ENCODE measurements at regions not wholly inside any gene's neighbourhood (a gene's known extent, or its start where the extent isn't known, plus 50 kb on each side); places are given as distances from the start of the nearest gene placed in this dataset.

- DNase-seq, result no peak
Observed at GRCh38 chr11:114811971-114812370, 133.6 kb downstream of the NXPE2 start.

- peak; percentile 81 for DNase-seq
Observed at GRCh38 chr11:114812733-114813132, 134.4 kb downstream of the NXPE2 start.

GRCh38 chr11:114813189-114813718 lies 134.9 kb downstream of the NXPE2 start:
- DNase-seq, result peak; percentile 81

DNA sequence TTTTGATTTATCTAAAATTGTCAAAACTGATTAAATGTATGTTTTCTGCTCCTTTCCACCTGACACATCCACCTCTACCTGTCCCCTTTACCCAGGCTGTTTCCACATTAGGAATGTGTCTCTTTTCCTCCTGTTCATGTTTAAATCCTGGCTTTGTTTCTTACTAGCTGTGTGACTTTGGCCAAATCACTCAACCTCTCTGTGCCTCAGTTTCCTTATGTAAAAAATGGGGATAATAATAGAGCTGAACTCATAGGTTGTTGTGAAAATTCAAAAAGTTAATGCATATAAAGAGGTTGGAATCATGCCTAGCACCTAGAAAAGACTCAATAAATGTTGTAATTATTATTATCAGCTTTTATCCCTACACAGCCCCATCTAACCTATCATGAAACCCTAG lies 136.8 kb downstream of the NXPE2 start:
- DNase-seq, result no peak

GRCh38 chr11:114815761-114816160 lies 137.4 kb downstream of the NXPE2 start:
- DNase-seq, result no peak

DNA sequence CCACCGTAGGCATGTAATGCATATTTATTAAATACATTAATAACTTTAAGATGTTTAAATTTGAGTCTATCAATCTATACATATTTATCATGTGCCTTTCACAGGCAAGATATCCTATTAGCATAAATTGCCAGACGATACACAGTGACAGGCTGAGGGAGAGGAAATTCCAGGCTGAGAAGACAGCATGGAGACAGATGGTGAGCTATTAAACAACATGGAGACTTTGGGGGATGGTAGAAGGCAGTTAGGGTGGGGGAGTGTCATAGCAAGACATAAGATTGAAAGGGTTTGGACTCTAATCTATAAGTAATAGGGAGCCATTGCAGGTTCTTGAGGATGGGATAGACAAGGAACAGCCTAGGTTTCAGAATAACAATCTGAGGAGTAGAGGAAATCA lies 138.5 kb downstream of the NXPE2 start:
- peak; percentile 27 for DNase-seq

DNA sequence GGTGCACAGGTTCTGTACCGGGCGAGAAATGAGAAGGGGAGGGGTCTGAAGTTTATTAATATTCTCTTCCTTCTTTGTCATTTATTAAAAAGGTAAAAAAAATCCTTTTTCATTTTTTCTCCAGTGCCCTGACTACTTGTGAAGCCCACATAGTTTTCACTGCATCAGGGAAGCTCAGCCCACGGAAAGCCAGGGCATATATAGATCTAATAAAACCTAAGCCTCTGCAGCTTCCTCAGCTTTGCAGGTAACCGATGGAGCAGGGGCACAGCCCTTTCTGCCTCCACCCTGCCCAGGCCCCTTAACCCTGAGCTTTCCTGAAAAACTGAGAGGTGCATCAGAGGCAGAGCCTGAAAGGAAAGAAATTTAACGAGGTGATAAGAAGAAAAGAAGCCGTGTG lies 140.1 kb downstream of the NXPE2 start:
- no peak for DNase-seq

DNA sequence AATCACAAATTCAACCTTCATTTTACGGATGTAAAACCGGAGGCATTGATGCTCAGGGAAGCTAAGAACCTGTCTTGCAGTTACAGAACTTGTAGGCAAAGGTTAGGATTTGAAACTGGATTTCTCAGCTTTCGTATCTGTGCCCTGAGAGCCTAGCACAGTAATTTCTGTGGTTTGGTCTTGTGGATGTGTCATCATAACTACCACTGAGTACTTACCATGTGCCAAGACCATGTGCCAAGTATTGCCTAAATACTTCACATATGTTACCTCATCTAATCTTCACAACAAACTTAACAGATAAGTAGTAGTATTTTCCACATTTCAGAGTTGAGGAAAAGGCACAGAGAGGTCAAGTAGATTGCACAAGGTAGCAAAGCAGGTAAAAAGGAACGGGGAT lies 140.7 kb downstream of the NXPE2 start:
- no peak for DNase-seq

GRCh38 chr11:114820621-114821020 lies 142.3 kb downstream of the NXPE2 start:
- no peak for DNase-seq

GRCh38 chr11:114821621-114822412 lies 143.5 kb downstream of the NXPE2 start:
- DNase-seq, result peak; percentile 49

DNA sequence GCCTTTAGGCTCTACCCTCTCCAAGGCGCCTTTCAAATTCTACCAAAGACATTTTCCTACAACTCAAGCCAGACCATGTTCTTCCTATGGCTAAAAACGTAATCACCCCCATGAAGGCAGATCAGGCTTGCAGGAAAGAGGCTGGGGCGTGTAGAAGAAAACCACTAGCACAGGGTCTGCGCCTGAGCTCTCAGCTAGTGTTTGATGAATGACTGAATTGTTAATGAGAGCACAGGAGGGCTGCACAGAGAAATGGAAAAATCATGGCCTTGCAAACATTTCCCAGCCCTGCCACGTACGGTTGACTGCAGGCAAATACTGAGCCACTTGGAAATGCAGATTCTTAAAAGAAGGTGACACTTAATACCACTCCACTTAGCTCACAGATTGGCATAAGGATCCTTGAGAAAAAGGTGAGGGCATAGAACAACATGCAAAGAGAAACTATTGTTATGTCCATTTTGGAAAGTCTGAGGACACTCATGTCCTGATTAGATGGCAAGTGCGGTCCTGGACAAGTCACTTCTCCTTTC lies 148.6 kb downstream of the NXPE2 start:
- DNase-seq, result no peak

DNA sequence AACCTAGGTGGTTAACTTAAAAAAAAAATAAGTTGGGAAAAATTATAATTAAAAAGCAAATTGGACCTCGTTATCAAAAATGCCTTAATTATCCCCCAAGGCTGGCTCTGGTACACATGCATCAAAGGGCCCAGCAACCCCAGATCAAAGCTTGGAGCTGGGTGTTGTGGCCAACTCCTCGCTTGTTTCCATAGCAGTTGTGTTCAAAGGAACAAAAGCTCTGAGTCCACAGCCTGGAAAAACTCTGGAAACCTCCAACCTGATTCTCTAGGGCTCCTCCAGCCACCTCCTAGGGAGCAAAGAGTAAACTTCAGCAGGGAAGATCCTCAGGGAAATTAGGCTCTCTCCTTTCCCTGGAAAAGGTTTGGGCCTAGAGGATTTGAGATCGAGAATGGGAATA lies 149.4 kb downstream of the NXPE2 start:
- DNase-seq, result no peak

- DNase-seq, result peak; percentile 94
Observed at GRCh38 chr11:114832532-114833125, 154.3 kb downstream of the NXPE2 start.

- no peak for DNase-seq
Observed at GRCh38 chr11:114836161-114836560, 157.8 kb downstream of the NXPE2 start.

DNA sequence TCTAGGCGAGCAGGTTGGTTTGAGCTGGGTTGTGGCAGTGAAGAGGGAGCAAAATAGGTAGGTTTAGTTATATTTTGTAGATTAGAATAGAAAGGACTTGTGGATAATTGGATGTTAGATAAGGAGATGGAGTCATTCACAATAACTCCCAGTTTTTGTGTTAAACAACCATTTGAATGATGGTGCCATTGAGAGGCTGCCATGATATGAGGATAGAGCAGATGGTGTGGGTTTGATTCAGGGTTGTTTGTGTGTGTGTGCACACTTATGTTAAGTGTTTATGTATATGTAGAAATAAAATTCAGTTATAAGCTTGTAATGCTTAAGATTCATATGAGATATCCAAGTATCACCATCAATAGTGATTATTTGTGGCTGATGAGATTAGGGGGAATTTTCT lies 166.6 kb downstream of the NXPE2 start:
- DNase-seq, result no peak

DNA sequence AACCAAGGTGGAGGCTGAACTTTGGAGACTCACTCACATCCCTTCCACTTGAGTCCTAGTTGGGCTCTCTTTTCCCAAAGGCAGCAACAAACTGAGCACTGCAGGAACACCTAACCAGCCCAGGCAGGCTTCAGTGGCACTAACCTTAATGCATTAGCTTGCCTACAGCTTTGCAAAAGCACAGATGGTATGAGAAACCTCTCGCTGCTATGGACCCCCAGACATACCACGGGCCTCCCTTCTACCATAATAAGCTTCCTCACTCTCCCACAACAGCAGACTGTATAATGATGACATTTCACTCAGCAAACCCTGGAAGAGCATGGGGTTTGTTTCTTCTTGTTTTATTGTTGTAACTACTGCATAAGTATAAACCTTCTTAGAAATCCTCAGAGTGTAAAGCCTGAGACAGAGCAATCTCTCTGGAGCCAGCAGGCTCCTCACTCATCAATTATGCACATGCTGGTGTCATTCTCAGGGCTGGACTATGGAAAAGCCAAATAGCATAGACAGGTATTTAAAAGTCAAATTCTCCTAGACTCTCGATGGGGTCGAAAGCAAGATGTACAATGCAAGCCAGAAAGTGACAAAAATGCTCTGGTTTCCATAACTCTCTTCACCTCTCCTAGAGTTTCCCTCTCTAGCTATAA lies 167.6 kb downstream of the NXPE2 start:
- DNase-seq, result no peak

GRCh38 chr11:114846416-114846791 lies 168.1 kb downstream of the NXPE2 start:
- peak; percentile 30 for DNase-seq

- DNase-seq, result peak; percentile 38
Observed at GRCh38 chr11:114847306-114847975, 169.1 kb downstream of the NXPE2 start.

- peak; percentile 31 for DNase-seq
Observed at GRCh38 chr11:114848027-114848426, 169.7 kb downstream of the NXPE2 start.

DNA sequence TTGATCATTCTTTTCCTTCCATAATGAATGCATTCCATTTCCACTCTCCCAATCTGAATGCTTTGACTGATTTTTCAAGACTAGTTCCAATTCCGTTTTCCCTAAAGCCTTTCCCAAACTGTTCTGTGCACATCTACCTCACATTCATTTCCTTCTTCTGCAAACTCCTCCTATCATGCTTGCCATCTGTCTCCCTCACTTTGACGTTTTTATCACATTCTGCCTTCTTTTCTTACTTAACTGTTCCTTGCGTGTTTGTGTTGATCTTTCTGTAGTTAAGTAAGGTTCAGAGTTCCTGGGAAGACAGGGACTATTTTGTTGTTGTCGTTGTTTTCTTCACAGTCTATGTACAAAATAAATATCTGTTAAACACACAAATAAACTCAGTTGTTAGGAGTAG lies 179.0 kb downstream of the NXPE2 start:
- no peak for DNase-seq

DNA sequence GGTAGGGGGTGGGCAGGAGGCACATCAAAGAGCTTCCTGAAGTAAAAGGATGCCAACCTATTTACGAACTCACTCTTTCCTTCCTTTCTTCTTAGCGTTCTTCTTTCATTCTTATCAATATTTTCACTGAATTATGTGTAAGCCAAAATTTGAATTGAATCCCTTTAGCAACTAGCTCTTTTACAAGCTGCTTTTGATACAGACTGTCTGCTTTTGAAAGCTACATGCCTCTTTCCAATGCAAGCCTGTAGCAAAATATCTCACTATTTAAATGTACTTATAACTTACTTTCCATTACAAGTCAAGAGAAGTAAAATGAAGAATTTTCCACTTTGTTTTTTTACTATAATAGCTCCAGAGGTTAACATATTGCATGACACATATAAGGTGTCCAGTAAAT lies 186.6 kb downstream of the NXPE2 start:
- no peak for DNase-seq

- DNase-seq, result no peak
Observed at GRCh38 chr11:114876234-114876633, 197.9 kb downstream of the NXPE2 start.

DNA sequence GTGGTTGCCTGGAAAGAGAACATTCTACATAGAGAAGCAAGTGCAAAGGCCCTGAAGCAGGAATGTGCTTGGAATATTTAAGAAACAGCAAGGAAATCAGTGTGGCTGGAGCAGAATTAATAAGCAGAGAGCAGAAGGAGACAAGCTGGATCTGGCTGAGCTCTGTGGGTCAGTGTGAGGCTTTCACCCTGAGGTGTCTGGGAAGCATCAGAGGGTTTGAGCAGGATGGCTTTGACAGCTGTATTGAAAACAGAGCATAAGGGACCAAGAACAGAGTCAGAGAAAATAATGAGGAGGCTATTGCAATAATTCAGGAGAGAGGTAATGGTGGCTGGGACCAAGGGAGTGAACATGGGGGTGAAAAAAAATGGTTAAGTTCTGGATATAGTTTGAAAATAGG lies 199.6 kb downstream of the NXPE2 start:
- DNase-seq, result no peak

Data from NCI-H69 (cell line).